GM19395 (cell line): ENCODE measurements at regions not wholly inside any gene's neighbourhood (a gene's known extent, or its start where the extent isn't known, plus 50 kb on each side); places are given as distances from the start of the nearest gene placed in this dataset.

Experiments
- ATAC-seq: cut with Tn5 transposase; IDR thresholded peaks from one replicate; pipeline ENCODE4 v1.9.1; 2021; ENCODE audit warnings: mild to moderate bottlenecking, moderate library complexity; ENCODE audit not compliant: unreplicated experiment

DNA sequence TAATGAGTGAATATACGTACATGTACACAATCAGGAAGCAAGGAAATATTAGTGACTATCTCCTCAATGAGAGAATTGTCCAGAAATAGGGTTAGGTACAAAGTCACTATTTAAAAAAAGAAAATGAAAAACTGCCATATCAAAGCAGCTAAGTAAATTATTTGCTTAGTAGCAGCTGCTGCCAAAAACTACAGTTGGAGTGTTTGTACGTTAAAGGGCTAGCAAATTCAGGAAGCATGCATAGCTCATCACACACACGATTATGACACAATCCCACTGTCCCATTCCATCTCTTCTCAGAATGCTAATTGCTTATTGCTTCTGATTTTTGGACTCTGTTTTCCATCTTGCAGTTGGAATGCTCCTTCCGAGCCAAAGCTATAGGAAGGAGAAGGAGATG is 2012.5 kb upstream of the LRRTM1 start:
- no peak for ATAC-seq

- no peak for ATAC-seq
These were observed 2012.0 kb upstream of the LRRTM1 start for GRCh38 chr2:82316586-82316985.

- no peak for ATAC-seq
These were observed 2010.4 kb upstream of the LRRTM1 start for GRCh38 chr2:82314836-82315472.

DNA sequence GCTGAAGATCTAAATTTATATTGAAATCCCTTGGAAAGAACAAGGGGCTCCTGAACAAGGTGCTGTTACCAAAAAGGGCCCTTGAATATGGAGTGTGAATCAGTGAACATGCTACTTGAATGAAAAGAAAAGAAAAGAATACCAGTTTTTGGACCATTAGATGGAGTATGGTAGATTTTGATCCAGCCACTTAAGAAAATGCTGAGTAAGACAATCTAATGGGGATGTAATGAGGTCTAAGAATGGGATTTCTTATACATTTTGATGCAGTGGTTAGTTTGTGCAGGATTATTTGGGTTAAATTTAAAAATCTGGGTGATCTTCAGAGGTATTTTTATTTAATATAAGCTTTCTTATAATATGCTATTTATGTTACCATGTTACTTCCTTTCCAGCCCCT is 2003.0 kb upstream of the LRRTM1 start:
- no peak for ATAC-seq

- ATAC-seq: no peak
These were observed 1997.0 kb upstream of the LRRTM1 start for GRCh38 chr2:82301506-82301905.

- no peak for ATAC-seq
These were observed 1984.9 kb upstream of the LRRTM1 start for GRCh38 chr2:82289446-82289845.

DNA sequence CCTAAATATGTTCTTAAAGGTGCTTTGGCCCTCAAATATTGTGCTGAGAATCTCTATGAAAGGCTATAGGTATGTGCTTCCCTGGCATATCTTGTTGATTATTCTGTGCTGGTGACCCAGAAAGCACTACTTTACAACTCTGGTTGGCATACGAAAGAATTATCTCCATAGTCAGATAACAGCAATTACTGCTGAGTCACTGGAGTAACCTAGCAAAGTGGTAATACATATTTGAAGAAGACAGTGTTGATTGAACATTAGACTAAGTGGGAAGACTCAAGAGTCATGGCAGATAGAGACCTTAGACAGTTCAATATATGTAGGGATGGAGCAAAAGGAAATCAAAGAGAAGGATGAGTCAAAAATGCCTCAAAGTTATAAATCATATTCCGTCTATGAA is 1978.5 kb upstream of the LRRTM1 start:
- no peak for ATAC-seq

DNA sequence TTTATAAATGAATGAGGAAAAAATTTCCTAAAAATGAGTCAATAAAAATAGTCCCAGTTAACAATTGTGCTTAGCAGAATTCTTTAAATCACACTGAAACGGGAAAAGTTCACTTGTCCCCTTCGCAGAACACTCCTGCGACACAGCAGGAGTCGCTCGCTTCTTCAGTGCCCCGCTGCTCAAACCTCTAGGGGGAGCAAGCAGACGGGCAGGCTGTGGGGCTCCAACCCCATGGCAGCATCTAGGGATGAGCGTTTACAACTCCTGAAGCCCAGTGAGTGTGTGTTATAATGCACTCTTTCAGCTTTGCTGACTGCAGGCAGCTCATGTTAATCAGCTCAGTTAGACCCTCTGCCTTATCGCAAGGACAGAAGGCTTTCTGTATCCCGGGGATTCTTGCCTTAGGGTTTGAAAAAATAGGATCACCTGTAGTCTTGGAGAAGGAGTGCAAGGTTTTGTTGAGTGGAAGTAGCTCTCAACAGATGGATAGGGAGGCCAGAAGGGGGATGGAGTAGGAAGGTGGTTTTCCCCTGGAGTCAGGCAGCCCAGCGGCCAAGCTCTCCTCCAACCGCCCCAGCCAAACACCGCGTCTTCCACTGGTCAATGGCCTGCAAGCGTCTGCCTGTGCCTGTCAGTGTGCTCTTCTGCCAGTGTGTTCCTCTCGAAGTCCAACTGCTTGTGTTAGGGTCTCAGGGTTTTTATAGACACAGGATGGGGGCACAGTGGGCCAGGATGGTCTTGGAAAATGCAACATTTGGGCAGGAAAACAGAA is 1977.7 kb upstream of the LRRTM1 start:
- ATAC-seq: no peak

- ATAC-seq: no peak
These were observed 1974.8 kb upstream of the LRRTM1 start for GRCh38 chr2:82279367-82279766.

- ATAC-seq: no peak
These were observed 1973.9 kb upstream of the LRRTM1 start for GRCh38 chr2:82278416-82278815.

DNA sequence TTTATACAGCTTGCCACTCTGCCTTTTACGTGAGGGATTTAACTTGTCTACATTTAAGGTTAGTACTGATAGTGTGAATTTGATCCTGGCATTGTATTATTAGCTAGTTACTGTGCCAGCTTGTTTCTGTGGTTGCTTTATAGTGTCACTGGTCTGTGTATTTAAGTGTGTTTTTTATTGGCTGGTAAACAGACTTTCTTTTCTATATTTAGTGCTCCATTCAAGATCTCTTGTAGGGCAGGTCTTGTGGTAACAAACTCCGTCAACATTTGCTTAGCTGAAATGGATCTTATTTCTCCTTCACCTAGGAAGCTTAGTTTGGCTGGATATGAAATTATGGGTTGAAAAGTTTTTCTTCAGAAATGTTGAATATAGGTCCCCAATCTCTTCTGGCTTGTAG is 1971.0 kb upstream of the LRRTM1 start:
- ATAC-seq: no peak

GRCh38 chr2:82268446-82268845 is 1963.9 kb upstream of the LRRTM1 start:
- no peak for ATAC-seq

- ATAC-seq: no peak
These were observed 1956.0 kb upstream of the LRRTM1 start for GRCh38 chr2:82260521-82260920.

- ATAC-seq: no peak
These were observed 1955.0 kb upstream of the LRRTM1 start for GRCh38 chr2:82259551-82259950.

DNA sequence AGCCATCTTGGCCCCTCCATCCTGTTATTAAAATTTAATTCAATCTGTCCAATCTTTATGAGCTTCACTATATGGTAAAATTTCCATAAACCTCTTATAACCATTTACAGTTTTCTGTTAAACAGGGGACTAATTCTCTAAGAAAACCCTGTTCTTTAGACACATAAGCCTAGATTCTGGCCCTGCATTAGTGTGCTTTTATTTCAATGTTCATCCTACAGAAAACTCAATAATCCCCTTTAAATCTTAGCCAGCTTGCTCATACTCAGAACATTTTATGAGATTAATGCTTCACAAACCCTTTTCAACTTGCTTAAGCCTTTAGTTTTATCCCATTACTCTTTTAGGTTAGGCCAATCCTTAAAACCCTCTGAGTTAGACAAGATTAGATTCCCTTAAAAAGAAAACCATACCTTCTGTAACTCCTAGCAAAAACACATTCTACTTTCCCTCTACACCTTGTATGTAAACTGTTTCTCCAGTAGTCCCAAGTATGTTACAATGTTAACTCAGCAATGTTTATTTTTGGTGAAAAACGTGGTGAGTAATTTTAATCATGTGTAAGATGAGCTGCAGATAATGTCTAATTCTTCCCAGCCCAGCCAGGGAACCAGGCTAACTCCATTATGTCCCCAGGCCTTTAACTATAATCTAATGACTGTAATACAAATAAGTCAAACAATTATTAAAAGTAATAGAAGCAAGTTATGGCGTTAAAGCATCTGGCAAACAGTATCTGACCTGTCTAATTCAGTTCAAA is 1953.4 kb upstream of the LRRTM1 start:
- no peak for ATAC-seq

DNA sequence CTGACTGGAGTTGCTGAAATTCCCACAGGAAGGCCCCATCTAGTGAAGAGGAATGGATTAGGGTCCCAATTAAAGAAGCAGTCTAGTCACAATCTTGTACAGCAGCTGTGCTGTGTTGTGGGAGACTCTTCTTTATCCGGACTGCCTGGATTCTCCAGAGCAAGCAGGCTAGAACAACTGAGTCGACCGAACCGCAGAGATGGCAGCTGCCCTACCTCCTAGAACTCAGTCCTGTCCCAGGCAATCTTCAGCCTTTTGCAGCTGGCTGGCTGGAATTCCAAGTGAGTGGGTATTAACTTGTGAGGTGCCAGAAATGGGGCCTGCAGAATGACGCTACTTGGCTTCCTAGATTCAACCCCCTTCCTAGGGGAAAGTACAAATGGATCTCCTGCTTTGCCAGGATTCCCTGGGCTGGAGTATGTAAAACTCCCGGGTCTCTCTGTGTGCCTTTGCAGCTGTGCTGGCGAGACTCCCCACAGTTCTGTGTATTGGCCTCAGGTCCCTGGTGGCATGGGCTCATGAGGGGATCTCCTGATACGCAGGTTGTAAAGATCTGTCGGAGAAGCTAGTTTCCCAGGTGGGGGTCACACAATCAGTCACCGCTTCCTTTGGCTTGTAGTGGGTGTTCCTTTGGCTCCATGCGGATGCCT is 1952.6 kb upstream of the LRRTM1 start:
- ATAC-seq: no peak

DNA sequence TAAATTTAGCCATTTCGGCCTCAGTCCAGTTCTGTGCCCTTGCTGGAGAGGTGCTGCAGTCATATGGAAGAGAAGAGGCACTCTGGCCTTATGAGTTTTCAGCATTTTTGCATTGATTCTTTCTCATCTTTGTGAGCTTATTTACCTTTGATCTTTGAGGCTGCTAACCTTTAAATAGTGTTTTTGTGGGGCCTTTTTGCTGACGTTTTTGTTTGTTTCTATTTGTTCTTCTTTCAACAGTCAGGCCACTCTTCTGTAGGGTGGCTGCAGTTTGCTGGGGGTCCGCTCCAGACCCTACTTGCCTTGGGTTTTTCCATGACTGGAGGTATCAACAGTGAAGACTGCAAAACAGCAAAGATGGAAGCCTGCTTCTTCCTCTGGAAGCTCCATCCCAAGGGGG is 1951.7 kb upstream of the LRRTM1 start:
- ATAC-seq: no peak

DNA sequence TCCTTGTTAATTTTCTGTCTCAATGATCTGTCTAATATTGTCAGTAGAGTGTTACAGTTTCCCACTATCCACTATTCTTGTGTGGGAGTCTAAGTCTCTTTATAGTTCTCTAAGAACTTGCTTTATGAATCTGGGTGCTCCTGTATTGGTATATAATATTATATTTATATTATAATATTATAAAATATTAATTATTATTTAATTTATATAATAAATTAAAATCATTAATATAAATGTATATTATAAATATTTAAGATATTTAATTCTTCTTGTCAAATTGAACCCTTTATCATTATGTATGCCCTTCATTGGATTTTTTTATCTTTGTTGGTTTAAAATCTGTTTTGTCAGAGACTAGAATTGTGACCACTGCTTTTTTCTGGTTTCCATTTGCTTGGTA is 1950.2 kb upstream of the LRRTM1 start:
- no peak for ATAC-seq

DNA sequence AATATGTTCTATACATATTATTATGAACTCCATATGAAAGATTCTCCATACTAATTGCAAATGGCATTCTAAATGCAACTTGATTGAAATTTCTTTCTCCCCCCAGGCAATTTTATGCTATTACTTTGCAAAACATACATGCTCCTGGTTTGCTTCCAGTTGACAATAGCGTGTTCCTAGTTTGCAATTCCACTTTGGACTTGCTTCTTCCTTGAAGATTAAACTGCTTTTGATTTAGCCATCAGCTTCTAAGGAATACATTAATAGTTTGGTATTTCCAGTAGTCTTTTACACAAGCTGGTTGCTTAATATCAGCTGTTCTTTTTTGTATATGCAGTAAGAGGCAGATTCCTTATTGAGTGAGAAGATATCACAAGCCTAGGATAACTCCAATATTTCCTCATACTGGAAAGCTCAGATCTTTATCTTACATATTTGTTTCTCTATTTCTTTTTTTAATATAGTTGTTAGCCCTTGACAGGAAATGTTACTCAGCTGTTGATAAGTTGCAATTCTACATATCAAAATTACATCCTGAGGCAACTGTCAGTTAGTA is 1941.7 kb upstream of the LRRTM1 start:
- ATAC-seq: no peak

GRCh38 chr2:82239176-82239575 is 1934.6 kb upstream of the LRRTM1 start:
- ATAC-seq: no peak

DNA sequence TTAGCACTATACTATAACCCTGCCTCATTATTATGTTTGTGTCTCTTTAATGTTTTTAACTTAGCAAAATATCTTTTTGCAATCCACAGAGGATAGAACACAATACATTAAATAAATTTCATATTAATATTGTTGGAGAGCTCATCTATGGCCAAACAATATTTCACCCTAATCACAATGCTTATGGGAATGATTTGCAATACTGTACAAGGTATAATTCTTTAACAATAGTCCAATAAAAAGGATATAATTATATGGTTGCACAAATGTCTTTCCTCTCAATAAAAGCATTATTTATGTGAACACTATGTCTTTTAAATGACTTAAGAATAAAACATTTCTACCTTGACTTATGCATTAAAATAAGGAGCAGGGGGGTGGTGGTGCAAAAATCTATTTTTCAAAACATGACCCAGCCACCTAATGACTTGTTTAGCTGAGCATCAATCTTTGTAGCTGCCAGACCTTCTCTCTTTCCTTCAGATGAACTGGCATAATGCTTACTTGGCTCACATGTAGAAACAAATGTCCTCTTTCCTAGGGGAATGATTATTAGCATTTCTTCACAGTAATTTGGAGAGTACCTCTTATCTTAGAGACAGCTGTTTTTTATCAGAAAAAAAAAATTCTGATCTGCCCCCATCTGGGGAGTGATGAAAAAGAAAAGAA is 1933.6 kb upstream of the LRRTM1 start:
- no peak for ATAC-seq
